ENCODE measurements at regions not wholly inside any gene's neighbourhood (a gene's known extent, or its start where the extent isn't known, plus 50 kb on each side); places are given as distances from the start of the nearest gene placed in this dataset.

GRCh38 chr2:9758741-9759140 is 84.5 kb upstream of the TAF1B start:
- no peaks in the 10 kb centered on the region for H3K9me3 Mint-ChIP-seq
- POLR2A ChIA-PET = no interaction called here

GRCh38 chr2:9760069-9760901 is 83.0 kb upstream of the TAF1B start:
- H3K9me3 Mint-ChIP-seq = no peaks in the 10 kb centered on the region
- peaks cover 3% of the 10 kb centered on the region for H3K36me3 Mint-ChIP-seq
- DNase-seq (no peak), ATAC-seq (ENCODE audit: low read depth) (no peak)
- H3K4me1 Mint-ChIP-seq = peaks cover 35% of the 10 kb centered on the region
- POLR2A ChIA-PET = no interaction called here
- peak overlapping the region; percentile 52 for H3K27ac Mint-ChIP-seq
- H3K4me3 Mint-ChIP-seq = no peak overlapping the region
- peaks cover 34% of the 10 kb centered on the region for H3K27me3 Mint-ChIP-seq

More at GRCh38 chr2:9758741-9759140, 84.5 kb upstream of the TAF1B start:
- Mint-ChIP-seq H3K4me3 (no peak overlapping the region), H3K36me3 (no peaks in the 10 kb centered on the region), H3K27me3 (peaks cover 42% of the 10 kb centered on the region), H3K27ac (no peak overlapping the region), H3K4me1 (peaks cover 31% of the 10 kb centered on the region)
- no peak for DNase-seq
- no peak for ATAC-seq (ENCODE audit: low read depth)

- no peaks in the 10 kb centered on the region for H3K9me3 Mint-ChIP-seq
- no peak for ATAC-seq (ENCODE audit: low read depth)
- POLR2A ChIA-PET = no interaction called here
- H3K27ac Mint-ChIP-seq = peak overlapping the region; percentile 52
- no peak for DNase-seq
- H3K4me3 Mint-ChIP-seq = no peak overlapping the region
- H3K4me1 Mint-ChIP-seq = peaks cover 41% of the 10 kb centered on the region
- H3K27me3 Mint-ChIP-seq = peaks cover 29% of the 10 kb centered on the region
- H3K36me3 Mint-ChIP-seq = peaks cover 3% of the 10 kb centered on the region
Measured at GRCh38 chr2:9760902-9761228, 82.4 kb upstream of the TAF1B start.

GRCh38 chr2:9761577-9761976 is 81.7 kb upstream of the TAF1B start:
- Mint-ChIP-seq H3K36me3 (peaks cover 3% of the 10 kb centered on the region), H3K27me3 (peaks cover 24% of the 10 kb centered on the region), H3K4me1 (peaks cover 44% of the 10 kb centered on the region), H3K9me3 (no peaks in the 10 kb centered on the region), H3K27ac (no peak overlapping the region), H3K4me3 (no peak overlapping the region)
- no peak for ATAC-seq (ENCODE audit: low read depth)
- DNase-seq = no peak
- POLR2A ChIA-PET = no interaction called here

- H3K27ac Mint-ChIP-seq = no peak overlapping the region
- peaks cover 21% of the 10 kb centered on the region for H3K27me3 Mint-ChIP-seq
- H3K4me3 Mint-ChIP-seq = no peak overlapping the region
- POLR2A ChIA-PET = no interaction called here
- H3K9me3 Mint-ChIP-seq = no peaks in the 10 kb centered on the region
- DNase-seq = no peak
- H3K36me3 Mint-ChIP-seq = peaks cover 3% of the 10 kb centered on the region
- no peak for ATAC-seq (ENCODE audit: low read depth)
- peaks cover 45% of the 10 kb centered on the region for H3K4me1 Mint-ChIP-seq
Measured at GRCh38 chr2:9762164-9762563, 81.1 kb upstream of the TAF1B start.

- no peak for DNase-seq
- POLR2A ChIA-PET = no interaction called here
- H3K27ac Mint-ChIP-seq = no peak overlapping the region
- H3K36me3 Mint-ChIP-seq = peaks cover 3% of the 10 kb centered on the region
- H3K9me3 Mint-ChIP-seq = no peaks in the 10 kb centered on the region
- peaks cover 15% of the 10 kb centered on the region for H3K27me3 Mint-ChIP-seq
- H3K4me3 Mint-ChIP-seq = no peak overlapping the region
- no peak for ATAC-seq (ENCODE audit: low read depth)
- peaks cover 43% of the 10 kb centered on the region for H3K4me1 Mint-ChIP-seq
Measured at GRCh38 chr2:9762941-9763340, 80.3 kb upstream of the TAF1B start.

GRCh38 chr2:9763356-9764152 is 79.7 kb upstream of the TAF1B start:
- Mint-ChIP-seq H3K27me3 (peaks cover 9% of the 10 kb centered on the region), H3K27ac (no peak overlapping the region), H3K4me3 (no peak overlapping the region), H3K9me3 (no peaks in the 10 kb centered on the region), H3K36me3 (peaks cover 3% of the 10 kb centered on the region), H3K4me1 (peaks cover 43% of the 10 kb centered on the region)
- DNase-seq (no peak), ATAC-seq (ENCODE audit: low read depth) (no peak)
- POLR2A ChIA-PET = no interaction called here

GRCh38 chr2:9764153-9764778 is 79.0 kb upstream of the TAF1B start:
- no peak overlapping the region for H3K27ac Mint-ChIP-seq
- H3K4me1 Mint-ChIP-seq = peaks cover 43% of the 10 kb centered on the region
- no peaks in the 10 kb centered on the region for H3K9me3 Mint-ChIP-seq
- H3K36me3 Mint-ChIP-seq = peaks cover 3% of the 10 kb centered on the region
- ATAC-seq (ENCODE audit: low read depth) (no peak), DNase-seq (no peak)
- H3K27me3 Mint-ChIP-seq = peaks cover 4% of the 10 kb centered on the region
- H3K4me3 Mint-ChIP-seq = no peak overlapping the region
- POLR2A ChIA-PET = no interaction called here

- H3K4me1 Mint-ChIP-seq = peaks cover 35% of the 10 kb centered on the region
- no peak overlapping the region for H3K4me3 Mint-ChIP-seq
- H3K27me3 Mint-ChIP-seq = peaks cover 4% of the 10 kb centered on the region
- peaks cover 3% of the 10 kb centered on the region for H3K36me3 Mint-ChIP-seq
- DNase-seq = no peak
- no peak for ATAC-seq (ENCODE audit: low read depth)
- H3K27ac Mint-ChIP-seq = no peak overlapping the region
- POLR2A ChIA-PET = no interaction called here
- H3K9me3 Mint-ChIP-seq = no peaks in the 10 kb centered on the region
Measured at GRCh38 chr2:9765611-9766531, 77.4 kb upstream of the TAF1B start.

GRCh38 chr2:9767656-9768281 is 75.5 kb upstream of the TAF1B start:
- peaks cover 3% of the 10 kb centered on the region for H3K36me3 Mint-ChIP-seq
- POLR2A ChIA-PET = no interaction called here
- peaks cover 31% of the 10 kb centered on the region for H3K4me1 Mint-ChIP-seq
- H3K27ac Mint-ChIP-seq = no peak overlapping the region
- DNase-seq = no peak
- no peak overlapping the region for H3K4me3 Mint-ChIP-seq
- H3K9me3 Mint-ChIP-seq = no peaks in the 10 kb centered on the region
- H3K27me3 Mint-ChIP-seq = peaks cover 4% of the 10 kb centered on the region
- ATAC-seq (ENCODE audit: low read depth) = no peak

GRCh38 chr2:9768388-9768787 is 74.9 kb upstream of the TAF1B start:
- Mint-ChIP-seq H3K4me3 (no peak overlapping the region), H3K4me1 (peaks cover 31% of the 10 kb centered on the region), H3K36me3 (peaks cover 3% of the 10 kb centered on the region), H3K27me3 (peaks cover 5% of the 10 kb centered on the region), H3K27ac (no peak overlapping the region), H3K9me3 (no peaks in the 10 kb centered on the region)
- ATAC-seq (ENCODE audit: low read depth) = no peak
- POLR2A ChIA-PET = no interaction called here
- no peak for DNase-seq

GRCh38 chr2:9769171-9770005 is 73.9 kb upstream of the TAF1B start:
- POLR2A ChIA-PET = no interaction called here

More at GRCh38 chr2:9769171-9770005, 73.9 kb upstream of the TAF1B start:
- H3K27ac Mint-ChIP-seq = no peak overlapping the region
- H3K4me3 Mint-ChIP-seq = no peak overlapping the region
- peaks cover 22% of the 10 kb centered on the region for H3K4me1 Mint-ChIP-seq
- peaks cover 5% of the 10 kb centered on the region for H3K27me3 Mint-ChIP-seq
- ATAC-seq (ENCODE audit: low read depth) (no peak), DNase-seq (no peak)
- no peaks in the 10 kb centered on the region for H3K9me3 Mint-ChIP-seq
- H3K36me3 Mint-ChIP-seq = peaks cover 3% of the 10 kb centered on the region

Data from activated naive CD8-positive, alpha-beta T cell treated with anti-CD3 and anti-CD28 coated beads, Interleukin-2, amount 10 ng/mL, durations not matched to agents 7 days and 5 days (primary cell).